Epithelial cell of proximal tubule (primary cell): ENCODE measurements at regions not wholly inside any gene's neighbourhood (a gene's known extent, or its start where the extent isn't known, plus 50 kb on each side); places are given as distances from the start of the nearest gene placed in this dataset.
A peak's percentile ranks its signal among the peaks of the same experiment; 100 is the strongest.

Experiments
- DNase-seq: peaks from one replicate; pipeline ENCODE4 v3.0.0-alpha.2; 2011; ENCODE audit warnings: low read depth
- H3K4me3 ChIP-seq: 2 replicates; pipeline ENCODE4 v1.5.1; 2011; ENCODE audit warnings: low read depth, mild to moderate bottlenecking, low read length
- CTCF ChIP-seq: conservative IDR thresholded peaks from 2 replicates; pipeline ENCODE4 v1.5.1; 2012; ENCODE audit warnings: low read depth, mild to moderate bottlenecking, low read length

- no peak overlapping the region for H3K4me3 ChIP-seq
- TF ChIP-seq CTCF: no peak
- DNase-seq: no peak
Measured at GRCh38 chr19:31575846-31576335, 226.7 kb upstream of the TSHZ3 start.

DNA sequence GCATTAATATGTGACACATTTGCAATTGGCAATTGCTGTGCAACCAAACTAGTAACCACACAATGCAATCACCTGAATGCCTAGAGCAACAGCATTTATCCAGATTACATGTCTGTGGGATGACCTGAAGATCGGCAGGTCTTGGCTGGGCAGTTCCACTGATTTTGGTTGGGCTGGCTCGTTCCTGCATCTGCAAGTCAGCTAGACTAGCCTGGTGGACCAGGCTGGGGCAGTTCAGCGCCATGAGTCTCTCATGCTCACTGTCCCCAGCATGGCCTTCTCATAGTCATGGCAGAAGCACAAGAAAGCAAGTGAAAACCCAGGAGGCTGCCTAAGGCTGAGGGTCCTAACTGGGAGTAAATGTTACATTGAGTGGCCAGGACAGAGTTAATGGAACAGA lies 229.1 kb upstream of the TSHZ3 start:
- no peak overlapping the region for H3K4me3 ChIP-seq
- no peak for DNase-seq
- TF ChIP-seq CTCF: no peak

DNA sequence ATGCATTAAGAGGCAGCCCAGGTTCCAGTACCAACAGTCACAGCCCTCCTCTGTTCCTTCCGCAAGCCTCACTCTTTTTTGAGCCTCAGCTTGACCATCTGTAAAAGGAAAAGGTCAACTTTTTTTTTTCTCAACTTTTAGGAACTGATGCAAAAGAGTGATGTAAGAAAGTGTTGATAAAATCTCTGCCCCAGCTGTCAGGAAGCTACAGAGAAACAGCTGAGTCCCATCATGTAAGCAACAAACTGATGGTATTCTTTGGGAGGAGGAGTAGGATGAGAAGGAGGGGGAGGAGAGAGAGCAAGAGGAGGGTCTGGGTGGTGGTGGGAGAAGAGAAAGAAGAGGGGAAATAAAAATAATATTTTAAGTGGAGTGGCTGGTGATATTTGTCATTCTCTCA lies 233.9 kb upstream of the TSHZ3 start:
- no peak overlapping the region for H3K4me3 ChIP-seq
- DNase-seq: no peak
- no peak for TF ChIP-seq CTCF

DNA sequence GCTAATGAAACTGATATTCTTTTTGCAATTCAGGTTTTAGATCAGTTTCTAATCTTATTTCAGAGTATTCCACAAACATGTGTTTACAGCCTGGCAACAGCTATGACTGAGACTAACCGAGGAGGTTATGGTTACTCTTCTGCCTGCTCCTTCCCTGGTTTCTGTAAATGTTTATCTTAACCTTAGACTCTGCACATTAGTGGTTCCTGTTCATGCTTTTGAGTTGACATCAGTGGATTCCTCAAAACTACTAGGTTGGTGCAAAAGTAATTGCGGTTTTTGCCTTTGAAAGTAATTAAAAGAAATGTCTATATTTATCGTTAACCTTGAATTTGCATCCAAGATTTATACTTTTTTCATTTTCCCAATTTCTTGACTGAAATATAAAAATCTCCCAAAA lies 237.0 kb upstream of the TSHZ3 start:
- no peak for TF ChIP-seq CTCF
- peak; percentile 4 for DNase-seq
- H3K4me3 ChIP-seq: no peak overlapping the region

DNA sequence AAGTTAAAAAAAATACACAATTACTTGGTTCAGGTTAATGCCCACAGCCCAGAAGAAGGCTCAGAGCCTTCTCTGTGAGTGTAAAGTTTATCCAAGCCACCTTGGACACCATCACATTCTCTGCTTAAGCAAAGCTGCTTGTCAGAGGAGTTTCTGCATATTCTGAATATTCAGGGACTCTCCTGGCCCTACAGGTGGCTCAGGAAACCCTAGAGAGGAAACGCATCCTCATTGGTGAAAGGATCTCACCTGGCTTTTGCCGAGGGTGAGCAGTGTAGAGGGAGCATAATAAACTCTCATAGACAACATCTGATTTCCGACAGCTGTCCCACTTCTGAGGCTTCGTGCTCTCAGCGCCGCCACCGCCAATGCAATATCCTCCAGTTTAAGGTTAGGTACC lies 239.9 kb upstream of the TSHZ3 start:
- DNase-seq: no peak
- no peak for TF ChIP-seq CTCF
- no peak overlapping the region for H3K4me3 ChIP-seq

GRCh38 chr19:31591258-31591657 lies 242.0 kb upstream of the TSHZ3 start:
- H3K4me3 ChIP-seq: no peak overlapping the region
- no peak for DNase-seq
- TF ChIP-seq CTCF: no peak

DNA sequence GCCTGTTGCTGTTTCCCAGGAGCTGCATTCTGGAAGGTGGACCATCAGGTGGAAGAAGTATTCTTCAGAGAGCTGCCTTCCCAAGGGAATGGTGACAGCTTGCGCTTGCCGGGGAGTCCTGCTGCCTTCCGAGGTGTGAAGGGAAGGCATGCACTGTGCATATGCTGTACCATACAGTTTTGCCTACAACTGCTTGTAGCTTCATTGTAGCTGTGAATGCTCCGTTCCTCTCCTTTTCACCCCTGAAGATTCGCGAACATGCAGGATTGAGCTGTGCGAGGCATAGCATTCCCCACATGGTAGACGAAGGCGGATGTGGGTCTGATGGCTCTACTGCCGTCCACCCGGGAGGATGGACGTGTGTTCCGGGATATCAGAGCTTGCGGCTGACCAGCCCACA lies 243.2 kb upstream of the TSHZ3 start:
- DNase-seq: no peak
- no peak for TF ChIP-seq CTCF

More for the DNA sequence above, 243.2 kb upstream of the TSHZ3 start:
- H3K4me3 ChIP-seq: no peak overlapping the region
